Prostate gland (tissue), 2 donors: ENCODE measurements at regions not wholly inside any gene's neighbourhood (a gene's known extent, or its start where the extent isn't known, plus 50 kb on each side); places are given as distances from the start of the nearest gene placed in this dataset.

ENCODE experiments used
- CTCF ChIP-seq, 4 experiments: fragments of 200-600 bp in 2 of 4; fragments of 450-650 bp in 2 of 4; sonication (generic) in 2 of 4; IDR thresholded peaks; 1 replicate in 3 of 4; 2 replicates in 1 of 4; pipeline ENCODE4 v1.5.1; 2016 to 2019; ENCODE audit warnings: antibody characterized with exemption in 4 of 4, mild to moderate bottlenecking in 2 of 4, moderate library complexity in 2 of 4
- POLR2A ChIP-seq: fragments of 450-650 bp; IDR thresholded peaks from one replicate; pipeline ENCODE4 v1.6.1; 2016; ENCODE audit warnings: antibody characterized with exemption, mild to moderate bottlenecking

GRCh38 chr2:236689393-236689700 is 119.7 kb downstream of the ACKR3 start:
- TF ChIP-seq CTCF (IDR thresholded peaks at IDR 0.05) (no peak), POLR2A (no peak)
